ENCODE measurements at regions not wholly inside any gene's neighbourhood (a gene's known extent, or its start where the extent isn't known, plus 50 kb on each side); places are given as distances from the start of the nearest gene placed in this dataset.

- Histone ChIP-seq H2AFZ (ENCODE audit: low read depth, low read length, severe bottlenecking) (no peak overlapping the region), H4K20me1 (ENCODE audit: low read depth, low read length) (no peaks in the 10 kb centered on the region), H3K9me3 (ENCODE audit: insufficient read depth, low read length) (no peaks in the 10 kb centered on the region), H3K27ac (ENCODE audit: low read depth, low read length) (no peak overlapping the region), H3K4me2 (ENCODE audit: low read depth, low read length, poor library complexity, severe bottlenecking) (no peak overlapping the region), H3K36me3 (ENCODE audit: low read length) (no peaks in the 10 kb centered on the region), H3K9ac (ENCODE audit: low read length) (no peak overlapping the region), H3K79me2 (ENCODE audit: insufficient read depth, low read length) (no peaks in the 10 kb centered on the region), H3K4me3 (ENCODE audit: insufficient read depth, low read length, poor library complexity, severe bottlenecking) (no peak overlapping the region), H3K9me2 (replicated peaks; ENCODE audit: insufficient read depth, low read length) (no peaks in the 10 kb centered on the region), H3F3A (ENCODE audit: insufficient read depth) (no peaks in the 10 kb centered on the region), H3K27me3 (ENCODE audit: low read length) (no peaks in the 10 kb centered on the region)
- no peak for TF ChIP-seq EZH2phosphoT487 (conservative IDR thresholded peaks at IDR 0.05; ENCODE audit: low read length)
- TF ChIP-seq CTCF (IDR thresholded peaks at IDR 0.05; ENCODE audit: insufficient read depth, low read length, poor library complexity, severe bottlenecking), result no peak
These were observed 285.7 kb upstream of the POU3F3 start for GRCh38 chr2:104568247-104568646.

- Histone ChIP-seq H4K20me1 (ENCODE audit: low read depth, low read length) (no peaks in the 10 kb centered on the region), H3F3A (ENCODE audit: insufficient read depth) (no peaks in the 10 kb centered on the region), H3K27ac (ENCODE audit: low read depth, low read length) (no peak overlapping the region), H3K9me2 (replicated peaks; ENCODE audit: insufficient read depth, low read length) (no peaks in the 10 kb centered on the region), H3K27me3 (ENCODE audit: low read length) (no peaks in the 10 kb centered on the region), H2AFZ (ENCODE audit: low read depth, low read length, severe bottlenecking) (no peak overlapping the region), H3K9ac (ENCODE audit: low read length) (no peak overlapping the region), H3K79me2 (ENCODE audit: insufficient read depth, low read length) (no peaks in the 10 kb centered on the region), H3K9me3 (ENCODE audit: insufficient read depth, low read length) (no peaks in the 10 kb centered on the region), H3K4me2 (ENCODE audit: low read depth, low read length, poor library complexity, severe bottlenecking) (no peak overlapping the region), H3K36me3 (ENCODE audit: low read length) (no peaks in the 10 kb centered on the region), H3K4me3 (ENCODE audit: insufficient read depth, low read length, poor library complexity, severe bottlenecking) (no peak overlapping the region)
- TF ChIP-seq CTCF (IDR thresholded peaks at IDR 0.05; ENCODE audit: insufficient read depth, low read length, poor library complexity, severe bottlenecking), result no peak
- no peak for TF ChIP-seq EZH2phosphoT487 (conservative IDR thresholded peaks at IDR 0.05; ENCODE audit: low read length)
These were observed 283.7 kb upstream of the POU3F3 start for GRCh38 chr2:104570259-104570658.

DNA sequence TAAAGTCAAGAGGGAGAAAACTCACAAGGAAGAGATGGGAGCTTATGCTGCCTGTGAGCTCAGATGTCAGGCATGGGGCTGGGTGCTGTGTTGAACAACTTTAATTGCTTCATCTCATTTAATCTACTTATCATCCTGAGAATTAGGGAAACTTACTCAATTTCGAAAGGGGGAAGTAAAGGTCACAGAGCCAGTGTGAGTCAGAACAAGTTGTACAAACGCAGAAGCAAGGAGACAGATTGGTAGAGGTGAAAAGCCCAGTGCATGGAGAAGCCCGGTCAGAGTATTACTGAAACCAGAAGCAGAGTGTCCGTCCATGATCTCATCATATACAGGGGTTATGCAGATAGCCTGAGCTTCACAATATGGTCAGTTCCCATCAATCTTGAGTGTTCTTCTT, 281.1 kb upstream of the POU3F3 start:
- no peaks in the 10 kb centered on the region for H4K20me1 ChIP-seq (ENCODE audit: low read depth, low read length)
- H3K36me3 ChIP-seq (ENCODE audit: low read length), result no peaks in the 10 kb centered on the region
- H3K27ac ChIP-seq (ENCODE audit: low read depth, low read length), result no peak overlapping the region
- H3K9ac ChIP-seq (ENCODE audit: low read length), result no peak overlapping the region
- H3K4me3 ChIP-seq (ENCODE audit: insufficient read depth, low read length, poor library complexity, severe bottlenecking), result no peak overlapping the region
- H3K9me2 ChIP-seq (replicated peaks; ENCODE audit: insufficient read depth, low read length), result no peaks in the 10 kb centered on the region
- no peak overlapping the region for H2AFZ ChIP-seq (ENCODE audit: low read depth, low read length, severe bottlenecking)
- no peaks in the 10 kb centered on the region for H3K27me3 ChIP-seq (ENCODE audit: low read length)
- H3K4me2 ChIP-seq (ENCODE audit: low read depth, low read length, poor library complexity, severe bottlenecking), result no peak overlapping the region
- H3F3A ChIP-seq (ENCODE audit: insufficient read depth), result no peaks in the 10 kb centered on the region
- no peak for TF ChIP-seq CTCF (IDR thresholded peaks at IDR 0.05; ENCODE audit: insufficient read depth, low read length, poor library complexity, severe bottlenecking)
- TF ChIP-seq EZH2phosphoT487 (conservative IDR thresholded peaks at IDR 0.05; ENCODE audit: low read length), result no peak
- H3K9me3 ChIP-seq (ENCODE audit: insufficient read depth, low read length), result no peaks in the 10 kb centered on the region
- H3K79me2 ChIP-seq (ENCODE audit: insufficient read depth, low read length), result no peaks in the 10 kb centered on the region

GRCh38 chr2:104574367-104574766, 279.5 kb upstream of the POU3F3 start:
- Histone ChIP-seq H3K9ac (ENCODE audit: low read length) (no peak overlapping the region), H2AFZ (ENCODE audit: low read depth, low read length, severe bottlenecking) (no peak overlapping the region)

More at GRCh38 chr2:104574367-104574766, 279.5 kb upstream of the POU3F3 start:
- no peak for TF ChIP-seq EZH2phosphoT487 (conservative IDR thresholded peaks at IDR 0.05; ENCODE audit: low read length)
- TF ChIP-seq CTCF (IDR thresholded peaks at IDR 0.05; ENCODE audit: insufficient read depth, low read length, poor library complexity, severe bottlenecking), result no peak
- Histone ChIP-seq H4K20me1 (ENCODE audit: low read depth, low read length) (no peaks in the 10 kb centered on the region), H3K27ac (ENCODE audit: low read depth, low read length) (no peak overlapping the region), H3K27me3 (ENCODE audit: low read length) (no peaks in the 10 kb centered on the region), H3K79me2 (ENCODE audit: insufficient read depth, low read length) (no peaks in the 10 kb centered on the region), H3K9me2 (replicated peaks; ENCODE audit: insufficient read depth, low read length) (no peaks in the 10 kb centered on the region), H3K36me3 (ENCODE audit: low read length) (no peaks in the 10 kb centered on the region), H3K4me3 (ENCODE audit: insufficient read depth, low read length, poor library complexity, severe bottlenecking) (no peak overlapping the region), H3K4me2 (ENCODE audit: low read depth, low read length, poor library complexity, severe bottlenecking) (no peak overlapping the region), H3F3A (ENCODE audit: insufficient read depth) (no peaks in the 10 kb centered on the region), H3K9me3 (ENCODE audit: insufficient read depth, low read length) (no peaks in the 10 kb centered on the region)
